ENCODE measurements at regions not wholly inside any gene's neighbourhood (a gene's known extent, or its start where the extent isn't known, plus 50 kb on each side); places are given as distances from the start of the nearest gene placed in this dataset.

DNA sequence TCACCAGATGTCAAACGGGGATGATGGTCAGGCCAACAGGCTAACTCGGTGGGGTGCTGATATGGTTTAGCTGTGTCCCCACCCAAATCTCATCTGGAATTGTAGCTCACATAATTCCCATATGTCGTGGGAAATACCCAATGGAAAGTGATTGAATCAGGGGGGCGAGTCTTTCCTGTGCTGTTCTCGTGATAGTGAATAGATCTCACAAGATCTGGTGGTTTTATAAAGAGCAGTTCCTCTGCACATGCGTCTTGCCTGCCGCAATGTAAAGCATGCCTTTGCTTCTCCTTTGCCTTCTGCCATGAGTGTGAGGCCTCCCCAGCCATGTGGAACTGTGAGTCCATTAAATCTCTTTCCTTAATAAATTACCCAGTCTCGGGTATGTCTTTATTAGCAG, 74.4 kb upstream of the YWHAQ start:
- H3K27me3 ChIP-seq (ENCODE audit: control insufficient read depth in 2 of 2, insufficient read depth in 1 of 2, low read length in 1 of 2) = no peaks in the 10 kb centered on the region
- 86% methylated on average over 8 of the region's 8 CpGs for WGBS
- no peak overlapping the region for H3K4me3 ChIP-seq (ENCODE audit: low read length in 2 of 2)
- DNase-seq (ENCODE audit: low read depth in 6 of 9, low spot score in 9 of 9) = no peak
- no peak overlapping the region for H3K27ac ChIP-seq (ENCODE audit: low read depth in 1 of 2, low read length in 1 of 2)
- H3K4me1 ChIP-seq (ENCODE audit: control insufficient read depth in 2 of 2, insufficient read depth in 2 of 2, low read length in 2 of 2) = no peaks in the 10 kb centered on the region
- H3K36me3 ChIP-seq (ENCODE audit: control insufficient read depth in 2 of 2, insufficient read depth in 2 of 2, low read length in 1 of 2) = no peaks in the 10 kb centered on the region
- H3K9me3 ChIP-seq (ENCODE audit: control insufficient read depth in 2 of 2, insufficient read depth in 1 of 2, low read length in 1 of 2) = peaks cover 0 to 6% of the 10 kb centered on the region in 2 donors

DNA sequence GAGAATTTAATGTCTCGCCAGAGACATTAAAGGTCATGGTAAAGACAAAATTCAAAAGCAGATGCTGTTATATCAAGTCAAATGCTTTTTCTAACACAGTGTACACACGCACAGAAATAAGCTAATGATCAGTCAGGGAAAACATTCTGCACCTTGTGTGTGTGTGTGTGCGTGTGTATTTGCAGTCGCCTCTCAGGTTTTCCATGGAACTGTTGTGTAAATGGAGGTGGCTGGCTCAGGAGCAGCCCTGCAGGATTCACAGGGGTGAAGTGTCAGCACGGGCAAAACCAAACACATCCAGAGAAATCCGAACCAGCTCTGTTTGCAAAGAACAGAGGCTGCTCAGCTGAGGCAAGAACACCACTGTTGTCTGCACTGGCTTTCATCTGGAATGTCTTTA, 76.2 kb upstream of the YWHAQ start:
- H3K27me3 ChIP-seq (ENCODE audit: control insufficient read depth in 2 of 2, insufficient read depth in 1 of 2, low read length in 1 of 2) = no peaks in the 10 kb centered on the region
- H3K36me3 ChIP-seq (ENCODE audit: control insufficient read depth in 2 of 2, insufficient read depth in 2 of 2, low read length in 1 of 2) = no peaks in the 10 kb centered on the region
- no peak for DNase-seq (ENCODE audit: low read depth in 6 of 9, low spot score in 9 of 9)
- no peaks in the 10 kb centered on the region for H3K4me1 ChIP-seq (ENCODE audit: control insufficient read depth in 2 of 2, insufficient read depth in 2 of 2, low read length in 2 of 2)
- H3K4me3 ChIP-seq (ENCODE audit: low read length in 2 of 2) = no peak overlapping the region
- H3K9me3 ChIP-seq (ENCODE audit: control insufficient read depth in 2 of 2, insufficient read depth in 1 of 2, low read length in 1 of 2) = peaks cover 0 to 6% of the 10 kb centered on the region in 2 donors
- no peak overlapping the region for H3K27ac ChIP-seq (ENCODE audit: low read depth in 1 of 2, low read length in 1 of 2)
- 95% methylated on average over 6 of the region's 6 CpGs for WGBS

- Histone ChIP-seq H3K4me3 (ENCODE audit: low read length in 2 of 2) (no peak overlapping the region), H3K4me1 (ENCODE audit: control insufficient read depth in 2 of 2, insufficient read depth in 2 of 2, low read length in 2 of 2) (peaks cover 0 to 3% of the 10 kb centered on the region in 2 donors), H3K27ac (ENCODE audit: low read depth in 1 of 2, low read length in 1 of 2) (no peak overlapping the region), H3K27me3 (ENCODE audit: control insufficient read depth in 2 of 2, insufficient read depth in 1 of 2, low read length in 1 of 2) (no peaks in the 10 kb centered on the region), H3K36me3 (ENCODE audit: control insufficient read depth in 2 of 2, insufficient read depth in 2 of 2, low read length in 1 of 2) (no peaks in the 10 kb centered on the region), H3K9me3 (ENCODE audit: control insufficient read depth in 2 of 2, insufficient read depth in 1 of 2, low read length in 1 of 2) (peaks cover 0 to 6% of the 10 kb centered on the region in 2 donors)
- 93% methylated on average over 10 of the region's 10 CpGs for WGBS
- DNase-seq (ENCODE audit: low read depth in 6 of 9, low spot score in 9 of 9) = no peak
Measured at GRCh38 chr2:9707611-9708160, 76.9 kb upstream of the YWHAQ start.

GRCh38 chr2:9708683-9709538, 78.1 kb upstream of the YWHAQ start:
- no peak overlapping the region for H3K27ac ChIP-seq (ENCODE audit: low read depth in 1 of 2, low read length in 1 of 2)
- no peaks in the 10 kb centered on the region for H3K36me3 ChIP-seq (ENCODE audit: control insufficient read depth in 2 of 2, insufficient read depth in 2 of 2, low read length in 1 of 2)
- no peak for DNase-seq (ENCODE audit: low read depth in 6 of 9, low spot score in 9 of 9)
- peaks cover 0 to 3% of the 10 kb centered on the region in 2 donors for H3K4me1 ChIP-seq (ENCODE audit: control insufficient read depth in 2 of 2, insufficient read depth in 2 of 2, low read length in 2 of 2)
- no peaks in the 10 kb centered on the region for H3K27me3 ChIP-seq (ENCODE audit: control insufficient read depth in 2 of 2, insufficient read depth in 1 of 2, low read length in 1 of 2)
- H3K9me3 ChIP-seq (ENCODE audit: control insufficient read depth in 2 of 2, insufficient read depth in 1 of 2, low read length in 1 of 2) = peaks cover 0 to 6% of the 10 kb centered on the region in 2 donors
- no peak overlapping the region for H3K4me3 ChIP-seq (ENCODE audit: low read length in 2 of 2)
- WGBS = 88% methylated on average over 15 of the region's 15 CpGs

DNA sequence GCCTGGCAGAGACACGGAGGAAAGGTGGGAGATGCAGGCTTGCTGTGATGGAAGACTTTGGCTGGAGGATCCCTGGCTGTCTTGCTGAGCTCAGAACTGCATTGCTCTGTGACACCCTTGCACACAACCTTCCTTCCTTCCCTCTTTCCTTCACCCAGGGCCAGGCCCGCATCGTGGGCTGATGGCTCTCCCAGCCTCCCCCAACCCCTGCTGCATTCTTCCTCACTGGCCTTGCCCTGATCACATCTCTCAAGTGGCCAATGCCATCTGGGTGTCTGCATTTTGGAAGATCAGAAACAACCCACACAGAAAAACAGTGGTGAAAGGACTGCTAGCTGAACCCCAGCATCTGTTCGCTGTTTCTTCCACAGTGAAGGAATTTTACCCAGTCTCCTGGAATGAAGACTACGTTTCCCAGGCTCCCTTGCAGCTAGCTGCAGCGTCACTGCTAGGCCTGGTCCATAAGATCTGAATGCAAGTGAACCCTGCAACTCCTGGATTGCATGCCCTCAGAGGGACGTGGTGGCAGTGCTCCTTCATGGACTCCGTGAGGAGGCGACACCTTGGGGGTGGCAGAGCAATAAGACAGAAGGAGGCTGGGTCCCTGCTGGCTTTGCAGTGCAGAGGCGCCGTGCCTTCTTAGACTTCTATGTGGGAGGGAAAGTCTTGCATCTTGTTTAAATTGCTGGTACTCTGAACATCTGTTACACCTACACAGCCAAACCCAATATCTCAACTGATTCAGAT, 78.9 kb upstream of the YWHAQ start:
- Histone ChIP-seq H3K36me3 (ENCODE audit: control insufficient read depth in 2 of 2, insufficient read depth in 2 of 2, low read length in 1 of 2) (no peaks in the 10 kb centered on the region), H3K27ac (ENCODE audit: low read depth in 1 of 2, low read length in 1 of 2) (no peak overlapping the region), H3K27me3 (ENCODE audit: control insufficient read depth in 2 of 2, insufficient read depth in 1 of 2, low read length in 1 of 2) (no peaks in the 10 kb centered on the region), H3K4me3 (ENCODE audit: low read length in 2 of 2) (no peak overlapping the region), H3K4me1 (ENCODE audit: control insufficient read depth in 2 of 2, insufficient read depth in 2 of 2, low read length in 2 of 2) (peaks cover 0 to 3% of the 10 kb centered on the region in 2 donors), H3K9me3 (ENCODE audit: control insufficient read depth in 2 of 2, insufficient read depth in 1 of 2, low read length in 1 of 2) (peaks cover 0 to 6% of the 10 kb centered on the region in 2 donors)
- no peak for DNase-seq (ENCODE audit: low read depth in 6 of 9, low spot score in 9 of 9)
- WGBS = 96% methylated on average over 11 of the region's 11 CpGs

- H3K9me3 ChIP-seq (ENCODE audit: control insufficient read depth in 2 of 2, insufficient read depth in 1 of 2, low read length in 1 of 2) = peaks cover 0 to 6% of the 10 kb centered on the region in 2 donors
- no peak for DNase-seq (ENCODE audit: low read depth in 6 of 9, low spot score in 9 of 9)
- H3K36me3 ChIP-seq (ENCODE audit: control insufficient read depth in 2 of 2, insufficient read depth in 2 of 2, low read length in 1 of 2) = no peaks in the 10 kb centered on the region
- peaks cover 0 to 3% of the 10 kb centered on the region in 2 donors for H3K4me1 ChIP-seq (ENCODE audit: control insufficient read depth in 2 of 2, insufficient read depth in 2 of 2, low read length in 2 of 2)
- H3K27me3 ChIP-seq (ENCODE audit: control insufficient read depth in 2 of 2, insufficient read depth in 1 of 2, low read length in 1 of 2) = no peaks in the 10 kb centered on the region
- WGBS = 93% methylated on average over 7 of the region's 7 CpGs
- H3K27ac ChIP-seq (ENCODE audit: low read depth in 1 of 2, low read length in 1 of 2) = no peak overlapping the region
- H3K4me3 ChIP-seq (ENCODE audit: low read length in 2 of 2) = no peak overlapping the region
Measured at GRCh38 chr2:9710311-9710710, 79.5 kb upstream of the YWHAQ start.

DNA sequence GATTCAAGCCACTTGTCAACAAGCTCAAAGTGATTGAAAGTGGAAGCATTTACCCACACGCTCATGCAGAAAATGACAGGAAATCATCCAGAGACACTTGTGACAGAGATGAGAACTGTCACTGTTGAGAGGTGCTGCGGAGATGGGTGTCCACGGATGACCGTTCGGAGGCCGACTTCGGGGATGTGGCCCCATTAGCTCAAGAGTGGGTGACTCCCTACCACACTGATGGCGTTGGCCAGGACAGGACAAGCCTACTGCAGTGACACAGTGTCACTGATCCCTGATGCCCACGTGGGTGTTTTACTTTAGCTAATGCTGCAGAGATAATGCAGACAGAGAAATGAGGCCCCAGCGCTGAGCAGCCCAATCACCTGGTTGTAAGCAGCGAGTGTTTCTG, 81.5 kb upstream of the YWHAQ start:
- Histone ChIP-seq H3K4me1 (ENCODE audit: control insufficient read depth in 2 of 2, insufficient read depth in 2 of 2, low read length in 2 of 2) (peaks cover 0 to 3% of the 10 kb centered on the region in 2 donors), H3K9me3 (ENCODE audit: control insufficient read depth in 2 of 2, insufficient read depth in 1 of 2, low read length in 1 of 2) (peaks cover 0 to 6% of the 10 kb centered on the region in 2 donors), H3K36me3 (ENCODE audit: control insufficient read depth in 2 of 2, insufficient read depth in 2 of 2, low read length in 1 of 2) (no peaks in the 10 kb centered on the region), H3K27me3 (ENCODE audit: control insufficient read depth in 2 of 2, insufficient read depth in 1 of 2, low read length in 1 of 2) (no peaks in the 10 kb centered on the region), H3K4me3 (ENCODE audit: low read length in 2 of 2) (no peak overlapping the region), H3K27ac (ENCODE audit: low read depth in 1 of 2, low read length in 1 of 2) (no peak overlapping the region)
- peak in 1 of 9 donors; percentile 25 for DNase-seq (ENCODE audit: low read depth in 6 of 9, low spot score in 9 of 9)
- 88% methylated on average over 11 of the region's 11 CpGs for WGBS

GRCh38 chr2:9714630-9715214, 83.9 kb upstream of the YWHAQ start:
- WGBS = 94% methylated on average over 14 of the region's 14 CpGs
- Histone ChIP-seq H3K36me3 (ENCODE audit: control insufficient read depth in 2 of 2, insufficient read depth in 2 of 2, low read length in 1 of 2) (no peaks in the 10 kb centered on the region), H3K27me3 (ENCODE audit: control insufficient read depth in 2 of 2, insufficient read depth in 1 of 2, low read length in 1 of 2) (no peaks in the 10 kb centered on the region), H3K27ac (ENCODE audit: low read depth in 1 of 2, low read length in 1 of 2) (no peak overlapping the region), H3K9me3 (ENCODE audit: control insufficient read depth in 2 of 2, insufficient read depth in 1 of 2, low read length in 1 of 2) (peaks cover 0 to under 1% of the 10 kb centered on the region in 2 donors), H3K4me3 (ENCODE audit: low read length in 2 of 2) (no peak overlapping the region), H3K4me1 (ENCODE audit: control insufficient read depth in 2 of 2, insufficient read depth in 2 of 2, low read length in 2 of 2) (peaks cover 0 to 3% of the 10 kb centered on the region in 2 donors)
- DNase-seq (ENCODE audit: low read depth in 6 of 9, low spot score in 9 of 9) = no peak

DNA sequence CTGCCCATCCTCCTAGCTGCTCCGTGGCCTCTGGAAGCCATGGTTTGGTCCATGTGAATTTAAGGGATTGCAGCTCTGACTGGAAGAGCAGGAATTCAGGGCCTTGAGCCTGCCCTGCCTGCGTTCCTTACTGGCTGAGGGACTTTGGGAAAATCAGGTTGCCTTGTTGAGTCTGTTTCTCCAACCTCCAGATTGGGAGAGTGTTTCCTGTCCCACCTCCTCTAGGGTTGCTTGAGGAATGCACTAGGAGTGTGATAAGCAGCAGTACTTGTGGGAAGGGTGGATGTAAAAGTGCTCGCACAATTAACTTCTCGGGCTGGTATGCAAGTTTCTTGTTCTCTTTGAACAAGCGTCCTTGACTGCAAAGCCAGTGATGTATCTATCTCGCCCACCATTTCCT, 84.4 kb upstream of the YWHAQ start:
- H3K27me3 ChIP-seq (ENCODE audit: control insufficient read depth in 2 of 2, insufficient read depth in 1 of 2, low read length in 1 of 2) = no peaks in the 10 kb centered on the region
- WGBS = 92% methylated on average over 6 of the region's 6 CpGs
- no peak for DNase-seq (ENCODE audit: low read depth in 6 of 9, low spot score in 9 of 9)
- H3K36me3 ChIP-seq (ENCODE audit: control insufficient read depth in 2 of 2, insufficient read depth in 2 of 2, low read length in 1 of 2) = no peaks in the 10 kb centered on the region
- H3K4me3 ChIP-seq (ENCODE audit: low read length in 2 of 2) = no peak overlapping the region
- no peaks in the 10 kb centered on the region for H3K9me3 ChIP-seq (ENCODE audit: control insufficient read depth in 2 of 2, insufficient read depth in 1 of 2, low read length in 1 of 2)
- H3K27ac ChIP-seq (ENCODE audit: low read depth in 1 of 2, low read length in 1 of 2) = no peak overlapping the region
- peaks cover 0 to 3% of the 10 kb centered on the region in 2 donors for H3K4me1 ChIP-seq (ENCODE audit: control insufficient read depth in 2 of 2, insufficient read depth in 2 of 2, low read length in 2 of 2)

Data from thymus (tissue), 11 donors.